Inflammatory macrophage (primary cell): ENCODE measurements at regions not wholly inside any gene's neighbourhood (a gene's known extent, or its start where the extent isn't known, plus 50 kb on each side); places are given as distances from the start of the nearest gene placed in this dataset.
"Not testable (repeated sequence)": the region's sequence is repeated elsewhere in the genome, so short reads cannot be mapped to it uniquely, and the experiment has no call there.

Experiments used
- DNase-seq, 2 donors: peaks; one replicate each; pipeline ENCODE4 v3.0.0-alpha.2; 2020 to 2022

GRCh38 chr21:6363591-6363990, 4157.8 kb upstream of the TPTE start:
- not testable (repeated sequence) for DNase-seq

- DNase-seq: not testable (repeated sequence)
Measured at GRCh38 chr21:6368824-6369223, 4152.6 kb upstream of the TPTE start.

GRCh38 chr21:6373253-6373652, 4148.1 kb upstream of the TPTE start:
- not testable (repeated sequence) for DNase-seq

GRCh38 chr21:6374232-6374631, 4147.2 kb upstream of the TPTE start:
- peak; percentile 0 to 2 for DNase-seq

GRCh38 chr21:6374926-6375325, 4146.5 kb upstream of the TPTE start:
- not testable (repeated sequence) for DNase-seq

- DNase-seq: not testable (repeated sequence)
Measured at GRCh38 chr21:6375776-6376175, 4145.6 kb upstream of the TPTE start.

- not testable (repeated sequence) for DNase-seq
Measured at GRCh38 chr21:6376321-6377070, 4144.9 kb upstream of the TPTE start.
